ENCODE measurements at regions not wholly inside any gene's neighbourhood (a gene's known extent, or its start where the extent isn't known, plus 50 kb on each side); places are given as distances from the start of the nearest gene placed in this dataset.

- DNase-seq, result no peak
These were observed 84.6 kb upstream of the UNC5B start for GRCh38 chr10:71127773-71128172.

GRCh38 chr10:71128311-71128980 is 83.9 kb upstream of the UNC5B start:
- no peak for DNase-seq

- DNase-seq, result no peak
These were observed 81.3 kb upstream of the UNC5B start for GRCh38 chr10:71131096-71131495.

GRCh38 chr10:71131508-71132088 is 80.8 kb upstream of the UNC5B start:
- no peak for DNase-seq

GRCh38 chr10:71132321-71132810 is 80.0 kb upstream of the UNC5B start:
- DNase-seq, result no peak

- DNase-seq, result no peak
These were observed 78.4 kb upstream of the UNC5B start for GRCh38 chr10:71133710-71134686.

- no peak for DNase-seq
These were observed 77.6 kb upstream of the UNC5B start for GRCh38 chr10:71134732-71135211.

- no peak for DNase-seq
These were observed 77.1 kb upstream of the UNC5B start for GRCh38 chr10:71135236-71135635.

- DNase-seq, result no peak
These were observed 76.2 kb upstream of the UNC5B start for GRCh38 chr10:71136036-71136721.

GRCh38 chr10:71137701-71138100 is 74.7 kb upstream of the UNC5B start:
- no peak for DNase-seq

GRCh38 chr10:71138166-71138830 is 74.1 kb upstream of the UNC5B start:
- no peak for DNase-seq

- DNase-seq, result no peak
These were observed 70.8 kb upstream of the UNC5B start for GRCh38 chr10:71141528-71141927.

- DNase-seq, result no peak
These were observed 69.2 kb upstream of the UNC5B start for GRCh38 chr10:71143170-71143569.

- DNase-seq, result no peak
These were observed 68.8 kb upstream of the UNC5B start for GRCh38 chr10:71143610-71144009.

GRCh38 chr10:71144824-71145223 is 67.5 kb upstream of the UNC5B start:
- no peak for DNase-seq

GRCh38 chr10:71145352-71145945 is 66.9 kb upstream of the UNC5B start:
- DNase-seq, result no peak

- DNase-seq, result no peak
These were observed 61.6 kb upstream of the UNC5B start for GRCh38 chr10:71150796-71151195.

GRCh38 chr10:71152043-71152442 is 60.3 kb upstream of the UNC5B start:
- no peak for DNase-seq

GRCh38 chr10:71156436-71156835 is 55.9 kb upstream of the UNC5B start:
- DNase-seq, result no peak

GRCh38 chr10:71157435-71157834 is 54.9 kb upstream of the UNC5B start:
- no peak for DNase-seq

- DNase-seq, result no peak
These were observed 54.1 kb upstream of the UNC5B start for GRCh38 chr10:71158251-71158650.

GRCh38 chr10:71158902-71159301 is 53.5 kb upstream of the UNC5B start:
- DNase-seq, result no peak
